HFFc6 (cell line): ENCODE measurements at regions not wholly inside any gene's neighbourhood (a gene's known extent, or its start where the extent isn't known, plus 50 kb on each side); places are given as distances from the start of the nearest gene placed in this dataset.

Experiments
- DNase-seq: peaks from one replicate; pipeline ENCODE4 v3.0.0-alpha.2; 2018
- H3K27ac Mint-ChIP-seq: 2 replicates; pipeline ENCODE4 v1.8.0; 2020; ENCODE audit warnings: mild to moderate bottlenecking, mixed read lengths
- H3K27me3 Mint-ChIP-seq: 2 replicates; pipeline ENCODE4 v1.8.0; 2021; ENCODE audit warnings: mild to moderate bottlenecking, moderate library complexity, mixed read lengths; ENCODE audit not compliant: insufficient read depth
- H3K36me3 Mint-ChIP-seq: 2 replicates; pipeline ENCODE4 v1.8.0; 2021; ENCODE audit warnings: low read depth, mixed read lengths
- H3K4me1 Mint-ChIP-seq: 2 replicates; pipeline ENCODE4 v1.8.0; 2020; ENCODE audit warnings: low read depth, mixed read lengths
- H3K4me3 Mint-ChIP-seq: 2 replicates; pipeline ENCODE4 v1.8.0; 2020; ENCODE audit warnings: mild to moderate bottlenecking, moderate library complexity, mixed read lengths
- H3K9me3 Mint-ChIP-seq: 2 replicates; pipeline ENCODE4 v1.8.0; 2020; ENCODE audit warnings: mild to moderate bottlenecking, mixed read lengths
- TF ChIP-seq, protein P1 (sequence below): fragments of 200-600 bp; sonication (generic); IDR thresholded peaks from 2 replicates; pipeline ENCODE4 v1.5.0; 2021; ENCODE audit warnings: antibody characterized with exemption, mild to moderate bottlenecking

DNA sequence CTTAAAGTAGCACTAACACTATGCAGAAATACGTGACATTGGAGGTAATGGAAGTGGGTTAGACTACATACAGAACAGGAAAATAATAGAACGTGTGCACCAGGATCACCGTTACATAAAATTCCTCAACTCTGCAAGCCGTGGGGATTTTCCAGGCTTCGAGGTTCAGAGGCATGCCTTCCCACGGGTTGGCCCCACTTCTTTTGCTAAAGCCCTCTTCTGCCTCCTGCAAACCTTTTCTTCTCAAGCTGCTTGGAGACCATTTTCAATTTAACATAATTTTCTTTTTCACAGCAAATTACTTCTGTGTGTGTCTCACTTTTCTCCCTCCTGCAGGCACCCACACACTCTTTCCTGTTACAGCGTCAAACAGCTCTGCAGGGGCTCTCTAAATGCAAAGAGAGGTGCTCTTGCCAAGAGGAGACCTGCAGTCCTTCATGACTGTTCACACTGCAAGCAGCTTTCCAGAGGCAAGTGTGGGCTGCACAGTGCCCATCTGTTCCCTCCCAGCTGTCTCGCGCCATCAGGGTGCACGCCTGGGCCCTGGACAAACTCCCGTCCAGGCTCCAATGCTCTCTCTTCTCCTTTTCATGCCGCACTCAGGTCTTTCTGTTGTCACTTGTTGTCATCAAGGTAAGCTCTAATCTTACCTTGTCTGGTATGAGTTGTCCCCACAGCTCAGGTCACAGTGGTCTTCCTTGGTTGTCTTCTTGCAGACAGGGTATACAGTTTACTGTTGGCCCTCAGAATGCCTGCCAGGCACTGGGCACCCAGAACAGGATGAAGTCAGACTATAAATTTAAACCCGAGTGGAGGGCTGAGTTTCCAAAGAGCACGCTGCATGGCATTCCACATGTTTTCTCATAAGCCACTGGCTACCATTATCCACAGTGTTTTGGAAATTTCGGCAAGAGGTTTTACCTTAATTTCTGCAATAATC is 164.8 kb upstream of the GGTLC1 start:
- TF ChIP-seq, protein P1, sequence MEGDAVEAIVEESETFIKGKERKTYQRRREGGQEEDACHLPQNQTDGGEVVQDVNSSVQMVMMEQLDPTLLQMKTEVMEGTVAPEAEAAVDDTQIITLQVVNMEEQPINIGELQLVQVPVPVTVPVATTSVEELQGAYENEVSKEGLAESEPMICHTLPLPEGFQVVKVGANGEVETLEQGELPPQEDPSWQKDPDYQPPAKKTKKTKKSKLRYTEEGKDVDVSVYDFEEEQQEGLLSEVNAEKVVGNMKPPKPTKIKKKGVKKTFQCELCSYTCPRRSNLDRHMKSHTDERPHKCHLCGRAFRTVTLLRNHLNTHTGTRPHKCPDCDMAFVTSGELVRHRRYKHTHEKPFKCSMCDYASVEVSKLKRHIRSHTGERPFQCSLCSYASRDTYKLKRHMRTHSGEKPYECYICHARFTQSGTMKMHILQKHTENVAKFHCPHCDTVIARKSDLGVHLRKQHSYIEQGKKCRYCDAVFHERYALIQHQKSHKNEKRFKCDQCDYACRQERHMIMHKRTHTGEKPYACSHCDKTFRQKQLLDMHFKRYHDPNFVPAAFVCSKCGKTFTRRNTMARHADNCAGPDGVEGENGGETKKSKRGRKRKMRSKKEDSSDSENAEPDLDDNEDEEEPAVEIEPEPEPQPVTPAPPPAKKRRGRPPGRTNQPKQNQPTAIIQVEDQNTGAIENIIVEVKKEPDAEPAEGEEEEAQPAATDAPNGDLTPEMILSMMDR: no peak
- no peaks in the 10 kb centered on the region for H3K4me1 Mint-ChIP-seq
- H3K36me3 Mint-ChIP-seq: no peaks in the 10 kb centered on the region
- peaks cover 15% of the 10 kb centered on the region for H3K27me3 Mint-ChIP-seq
- DNase-seq: no peak
- no peak overlapping the region for H3K4me3 Mint-ChIP-seq
- no peak overlapping the region for H3K27ac Mint-ChIP-seq
- peaks cover 8% of the 10 kb centered on the region; the same call in 1 of the 2 replicates for H3K9me3 Mint-ChIP-seq

DNA sequence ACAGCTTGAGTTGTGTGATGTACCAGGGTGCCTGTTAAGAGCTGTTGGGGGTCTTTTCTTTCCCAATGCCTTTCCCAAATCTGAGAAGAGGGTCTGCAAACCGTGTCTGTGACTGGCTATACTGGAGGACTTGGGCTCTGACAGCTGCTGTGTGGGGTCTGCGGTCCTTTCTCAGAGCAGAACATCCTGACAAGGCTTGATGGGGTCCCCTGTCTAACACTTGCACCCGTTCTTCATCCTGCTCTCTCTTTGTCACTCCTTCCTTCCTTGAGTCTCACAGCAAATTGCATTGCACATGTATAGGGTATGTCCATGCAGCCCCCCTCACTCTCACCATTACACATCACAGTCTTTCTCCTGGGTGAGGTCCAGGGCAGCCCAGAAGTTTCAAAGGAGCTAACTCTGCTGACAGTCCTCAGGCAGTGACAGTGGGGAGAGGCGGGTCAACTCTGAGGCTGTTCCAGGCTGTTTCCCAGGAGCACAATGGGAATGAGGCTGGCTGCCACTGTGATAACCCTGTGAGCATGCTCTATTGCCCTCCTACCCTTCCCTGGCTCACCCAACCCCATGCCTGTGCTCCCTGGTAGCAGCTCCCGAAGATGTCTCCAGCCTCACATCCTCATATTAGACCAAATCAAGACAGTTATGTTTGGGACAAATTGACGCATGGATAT is 163.2 kb upstream of the GGTLC1 start:
- H3K27ac Mint-ChIP-seq: no peak overlapping the region
- peaks cover 19% of the 10 kb centered on the region for H3K27me3 Mint-ChIP-seq
- H3K4me1 Mint-ChIP-seq: no peaks in the 10 kb centered on the region
- peaks cover 8% of the 10 kb centered on the region; the same call in 1 of the 2 replicates for H3K9me3 Mint-ChIP-seq
- no peak for DNase-seq
- no peaks in the 10 kb centered on the region for H3K36me3 Mint-ChIP-seq
- TF ChIP-seq, protein P1: no peak
- H3K4me3 Mint-ChIP-seq: no peak overlapping the region

DNA sequence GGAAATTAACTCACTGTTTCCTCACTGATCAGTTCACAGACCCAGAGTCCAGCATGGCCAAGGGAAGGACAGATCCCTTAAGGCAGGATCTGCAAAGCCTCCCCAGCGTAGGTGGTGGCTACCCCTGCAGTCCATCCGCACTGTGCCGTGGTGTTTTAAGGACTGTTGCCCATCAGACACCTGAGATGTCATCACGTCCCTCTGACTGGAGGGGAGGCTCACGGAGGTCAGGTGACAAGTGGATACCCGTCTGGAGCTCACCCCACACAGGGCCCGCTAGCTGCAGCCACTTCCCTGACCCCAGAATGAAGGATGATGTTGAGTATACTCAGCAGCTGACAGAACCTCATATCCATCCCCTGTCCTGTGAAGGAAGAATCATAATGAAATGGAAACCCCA is 161.8 kb upstream of the GGTLC1 start:
- H3K4me1 Mint-ChIP-seq: no peaks in the 10 kb centered on the region

DNA sequence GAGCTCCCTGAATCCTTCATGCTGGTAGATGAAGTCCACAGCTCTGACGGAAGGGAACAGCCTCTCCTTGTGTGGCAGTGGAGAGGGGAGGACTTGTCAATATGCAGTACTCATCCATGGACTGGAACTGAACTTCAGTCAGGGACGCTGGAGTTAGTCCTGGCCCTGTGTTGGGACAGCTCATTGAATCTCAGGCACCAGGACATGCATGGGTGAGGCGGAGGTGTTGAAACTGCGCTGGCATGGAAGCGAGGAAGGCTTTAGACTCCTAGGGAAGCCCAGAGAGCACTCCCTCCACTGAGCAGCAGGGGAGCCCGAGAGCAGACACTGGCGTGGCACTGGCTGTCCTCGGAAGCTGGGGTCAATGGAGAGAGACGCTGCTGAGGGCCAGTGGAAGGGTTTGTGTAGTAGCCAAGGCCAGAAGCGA is 161.3 kb upstream of the GGTLC1 start:
- TF ChIP-seq, protein P1: peak; percentile 61
- Mint-ChIP-seq H3K4me1 (no peaks in the 10 kb centered on the region), H3K36me3 (no peaks in the 10 kb centered on the region), H3K9me3 (peaks cover 8% of the 10 kb centered on the region), H3K27me3 (peaks cover 12% of the 10 kb centered on the region), H3K4me3 (no peak overlapping the region), H3K27ac (no peak overlapping the region)
- DNase-seq: no peak

More for the DNA sequence above, 161.8 kb upstream of the GGTLC1 start:
- Mint-ChIP-seq H3K27me3 (peaks cover 14% of the 10 kb centered on the region), H3K9me3 (peaks cover 8% of the 10 kb centered on the region), H3K27ac (no peak overlapping the region), H3K36me3 (no peaks in the 10 kb centered on the region), H3K4me3 (no peak overlapping the region)
- DNase-seq: no peak
- TF ChIP-seq, protein P1: no peak

DNA sequence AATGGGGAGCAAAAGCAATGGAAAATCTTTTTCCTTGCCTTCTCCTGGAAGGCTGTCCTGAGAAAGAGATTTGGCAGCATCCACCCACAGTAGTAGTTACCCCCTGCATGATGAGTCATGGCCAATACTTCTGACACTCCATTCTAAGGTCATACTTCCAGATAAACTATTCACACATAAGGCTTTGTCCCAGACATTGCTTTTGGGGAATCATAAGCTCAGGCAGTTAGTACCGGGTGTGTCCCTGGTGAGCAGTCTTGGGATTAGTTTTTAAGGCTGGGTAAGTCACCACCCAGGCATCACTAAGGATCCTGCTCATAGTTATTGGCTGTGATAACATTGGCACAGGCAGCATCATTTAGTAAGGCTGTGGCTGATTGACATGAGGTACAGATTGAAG is 160.6 kb upstream of the GGTLC1 start:
- Mint-ChIP-seq H3K9me3 (peaks cover 8% of the 10 kb centered on the region), H3K36me3 (no peaks in the 10 kb centered on the region), H3K27ac (no peak overlapping the region), H3K4me3 (no peak overlapping the region), H3K4me1 (no peaks in the 10 kb centered on the region), H3K27me3 (peaks cover 10% of the 10 kb centered on the region)
- DNase-seq: no peak
- TF ChIP-seq, protein P1: no peak
